WI38 (cell line): ENCODE measurements at regions not wholly inside any gene's neighbourhood (a gene's known extent, or its start where the extent isn't known, plus 50 kb on each side); places are given as distances from the start of the nearest gene placed in this dataset.
"Not testable (repeated sequence)": the region's sequence is repeated elsewhere in the genome, so short reads cannot be mapped to it uniquely, and the experiment has no call there.

Source experiments
- H3K4me3 ChIP-seq: 2 replicates; pipeline ENCODE4 v1.5.1; 2011; ENCODE audit warnings: low read depth, mild to moderate bottlenecking, control low read depth, low read length
- TF ChIP-seq, protein P1 (sequence below): IDR thresholded peaks from 2 replicates; pipeline ENCODE4 v1.5.1; 2012; ENCODE audit warnings: low read depth, mild to moderate bottlenecking, control low read depth, low read length

DNA sequence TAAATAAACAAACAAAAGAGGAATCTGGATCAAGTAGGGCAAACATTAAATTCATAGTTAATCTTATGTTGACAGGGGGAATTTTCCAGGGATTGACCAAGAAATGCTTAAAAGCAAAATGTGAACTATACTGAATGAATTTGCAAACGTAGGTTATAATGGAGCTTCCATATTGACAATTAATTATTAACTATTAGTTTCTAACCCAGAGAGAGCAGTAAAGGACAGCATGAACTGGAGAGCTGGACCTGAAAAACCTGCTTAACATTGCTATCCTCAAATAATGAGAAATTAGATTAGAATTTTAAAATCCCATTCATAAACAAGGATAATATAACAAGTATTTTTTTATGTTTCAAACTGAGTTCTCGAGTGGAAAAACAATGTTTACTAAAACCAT lies 1089.6 kb downstream of the DNAJB9 start:
- TF ChIP-seq, protein P1, sequence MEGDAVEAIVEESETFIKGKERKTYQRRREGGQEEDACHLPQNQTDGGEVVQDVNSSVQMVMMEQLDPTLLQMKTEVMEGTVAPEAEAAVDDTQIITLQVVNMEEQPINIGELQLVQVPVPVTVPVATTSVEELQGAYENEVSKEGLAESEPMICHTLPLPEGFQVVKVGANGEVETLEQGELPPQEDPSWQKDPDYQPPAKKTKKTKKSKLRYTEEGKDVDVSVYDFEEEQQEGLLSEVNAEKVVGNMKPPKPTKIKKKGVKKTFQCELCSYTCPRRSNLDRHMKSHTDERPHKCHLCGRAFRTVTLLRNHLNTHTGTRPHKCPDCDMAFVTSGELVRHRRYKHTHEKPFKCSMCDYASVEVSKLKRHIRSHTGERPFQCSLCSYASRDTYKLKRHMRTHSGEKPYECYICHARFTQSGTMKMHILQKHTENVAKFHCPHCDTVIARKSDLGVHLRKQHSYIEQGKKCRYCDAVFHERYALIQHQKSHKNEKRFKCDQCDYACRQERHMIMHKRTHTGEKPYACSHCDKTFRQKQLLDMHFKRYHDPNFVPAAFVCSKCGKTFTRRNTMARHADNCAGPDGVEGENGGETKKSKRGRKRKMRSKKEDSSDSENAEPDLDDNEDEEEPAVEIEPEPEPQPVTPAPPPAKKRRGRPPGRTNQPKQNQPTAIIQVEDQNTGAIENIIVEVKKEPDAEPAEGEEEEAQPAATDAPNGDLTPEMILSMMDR: no peak
- H3K4me3 ChIP-seq: no peak overlapping the region

- TF ChIP-seq, protein P1: no peak
- H3K4me3 ChIP-seq: no peak overlapping the region
These were observed 1090.7 kb downstream of the DNAJB9 start for GRCh38 chr7:109660401-109660800.

GRCh38 chr7:109663806-109664205 lies 1094.1 kb downstream of the DNAJB9 start:
- TF ChIP-seq, protein P1: no peak
- no peak overlapping the region for H3K4me3 ChIP-seq

- H3K4me3 ChIP-seq: not testable (repeated sequence)
These were observed 1117.6 kb downstream of the DNAJB9 start for GRCh38 chr7:109687269-109687668.

- not testable (repeated sequence) for H3K4me3 ChIP-seq
These were observed 1122.9 kb downstream of the DNAJB9 start for GRCh38 chr7:109692613-109693012.

- TF ChIP-seq, protein P1: no peak
- no peak overlapping the region for H3K4me3 ChIP-seq
These were observed 1124.7 kb downstream of the DNAJB9 start for GRCh38 chr7:109694149-109695071.

GRCh38 chr7:109695419-109695818 lies 1125.7 kb downstream of the DNAJB9 start:
- TF ChIP-seq, protein P1: no peak
- no peak overlapping the region for H3K4me3 ChIP-seq

DNA sequence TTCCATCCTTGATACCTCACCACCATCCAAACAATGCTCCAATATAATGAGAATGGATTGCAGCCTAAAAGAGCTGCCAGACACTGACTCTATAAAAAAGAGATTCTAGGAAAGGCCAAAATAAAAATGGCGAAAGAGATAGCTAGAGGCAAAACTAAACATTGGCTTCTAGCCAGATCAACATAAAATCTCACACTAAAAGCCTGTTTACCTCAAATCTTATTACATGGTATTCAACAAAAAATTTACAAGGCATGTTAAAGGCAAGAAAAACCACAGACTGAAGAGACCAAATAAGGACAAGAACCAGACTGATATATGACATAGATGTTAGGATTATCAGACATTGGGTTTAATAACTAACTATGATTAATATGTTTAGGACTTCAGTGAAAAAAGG lies 1127.0 kb downstream of the DNAJB9 start:
- TF ChIP-seq, protein P1: no peak
- H3K4me3 ChIP-seq: no peak overlapping the region
